ENCODE measurements at regions not wholly inside any gene's neighbourhood (a gene's known extent, or its start where the extent isn't known, plus 50 kb on each side); places are given as distances from the start of the nearest gene placed in this dataset.

GRCh38 chr13:104705031-104705750 lies 1639.0 kb upstream of the SLC10A2 start:
- TF ChIP-seq GATA3 (IDR thresholded peaks at IDR 0.05; ENCODE audit: low read depth, low read length) (no peak), GATA2 (IDR thresholded peaks at IDR 0.05; ENCODE audit: low read depth, low read length) (no peak)

All from SH-SY5Y (cell line).